ENCODE measurements at regions not wholly inside any gene's neighbourhood (a gene's known extent, or its start where the extent isn't known, plus 50 kb on each side); places are given as distances from the start of the nearest gene placed in this dataset.

- Histone ChIP-seq H3K4me3 (ENCODE audit: low read length) (no peak overlapping the region), H3K9me3 (ENCODE audit: low read length) (no peaks in the 10 kb centered on the region), H2AFZ (ENCODE audit: low read length) (no peak overlapping the region), H3K9ac (ENCODE audit: low read length) (no peak overlapping the region), H3K36me3 (ENCODE audit: low read depth, low read length) (no peaks in the 10 kb centered on the region), H3K27me3 (ENCODE audit: low read length) (no peaks in the 10 kb centered on the region), H3F3A (ENCODE audit: low read length, unreplicated experiment) (no peaks in the 10 kb centered on the region), H4K20me1 (ENCODE audit: low read length) (no peaks in the 10 kb centered on the region), H3K9me2 (replicated peaks; ENCODE audit: low read length) (no peaks in the 10 kb centered on the region), H3K79me2 (ENCODE audit: low read length) (no peaks in the 10 kb centered on the region), H3K27ac (ENCODE audit: low read length) (no peak overlapping the region), H3K4me2 (ENCODE audit: low read length) (no peak overlapping the region), H3K4me1 (ENCODE audit: insufficient read depth, low read length) (no peaks in the 10 kb centered on the region)
- ChIA-PET POLR2A (ENCODE audit: unreplicated experiment) (no interaction called here), CTCF (no interaction called here)
- DNase-seq, result no peak
- intact Hi-C loops (cut with micrococcal nuclease), result no loop called here
- no peak for ATAC-seq
- TF ChIP-seq CTCF (conservative IDR thresholded peaks at IDR 0.05; ENCODE audit: low read depth, low read length), result no peak
- no peak for TF ChIP-seq EZH2 (IDR thresholded peaks at IDR 0.05; ENCODE audit: low read length, unreplicated experiment)
- TF ChIP-seq EZH2phosphoT487 (IDR thresholded peaks at IDR 0.05; ENCODE audit: borderline replicate concordance, low read length), result no peak
- BruUV-seq (replicated peaks), result no TSS peak
These were observed 211.1 kb downstream of the GUCY2F start for GRCh38 chrX:109270580-109271484.

GRCh38 chrX:109268340-109268739 lies 213.5 kb downstream of the GUCY2F start:
- H3K4me3 ChIP-seq (ENCODE audit: low read length), result no peak overlapping the region
- H3K9me3 ChIP-seq (ENCODE audit: low read length), result no peaks in the 10 kb centered on the region
- H3F3A ChIP-seq (ENCODE audit: low read length, unreplicated experiment), result no peaks in the 10 kb centered on the region
- intact Hi-C loops (cut with micrococcal nuclease), result no loop called here
- no peak overlapping the region for H3K9ac ChIP-seq (ENCODE audit: low read length)
- no peak for TF ChIP-seq CTCF (conservative IDR thresholded peaks at IDR 0.05; ENCODE audit: low read depth, low read length)
- no peak for TF ChIP-seq EZH2phosphoT487 (IDR thresholded peaks at IDR 0.05; ENCODE audit: borderline replicate concordance, low read length)
- TF ChIP-seq EZH2 (IDR thresholded peaks at IDR 0.05; ENCODE audit: low read length, unreplicated experiment), result no peak
- H3K4me1 ChIP-seq (ENCODE audit: insufficient read depth, low read length), result no peaks in the 10 kb centered on the region
- H3K27ac ChIP-seq (ENCODE audit: low read length), result no peak overlapping the region
- no peaks in the 10 kb centered on the region for H3K36me3 ChIP-seq (ENCODE audit: low read depth, low read length)
- no peak overlapping the region for H3K4me2 ChIP-seq (ENCODE audit: low read length)
- H2AFZ ChIP-seq (ENCODE audit: low read length), result no peak overlapping the region
- no peak for DNase-seq
- ChIA-PET POLR2A (ENCODE audit: unreplicated experiment) (no interaction called here), CTCF (no interaction called here)
- H3K27me3 ChIP-seq (ENCODE audit: low read length), result no peaks in the 10 kb centered on the region
- H4K20me1 ChIP-seq (ENCODE audit: low read length), result no peaks in the 10 kb centered on the region
- no TSS peak for BruUV-seq (replicated peaks)
- no peaks in the 10 kb centered on the region for H3K79me2 ChIP-seq (ENCODE audit: low read length)
- H3K9me2 ChIP-seq (replicated peaks; ENCODE audit: low read length), result no peaks in the 10 kb centered on the region
- ATAC-seq, result no peak

GRCh38 chrX:109266034-109266433 lies 215.9 kb downstream of the GUCY2F start:
- no peaks in the 10 kb centered on the region for H3K9me3 ChIP-seq (ENCODE audit: low read length)
- ChIA-PET POLR2A (ENCODE audit: unreplicated experiment) (no interaction called here), CTCF (no interaction called here)
- H2AFZ ChIP-seq (ENCODE audit: low read length), result no peak overlapping the region
- no peaks in the 10 kb centered on the region for H3K79me2 ChIP-seq (ENCODE audit: low read length)
- no peaks in the 10 kb centered on the region for H3K27me3 ChIP-seq (ENCODE audit: low read length)
- H3K27ac ChIP-seq (ENCODE audit: low read length), result no peak overlapping the region
- BruUV-seq (replicated peaks), result no TSS peak
- DNase-seq (no peak), ATAC-seq (no peak)
- no peaks in the 10 kb centered on the region for H3K36me3 ChIP-seq (ENCODE audit: low read depth, low read length)
- H3K4me3 ChIP-seq (ENCODE audit: low read length), result no peak overlapping the region
- H4K20me1 ChIP-seq (ENCODE audit: low read length), result no peaks in the 10 kb centered on the region
- intact Hi-C loops (cut with micrococcal nuclease), result no loop called here
- H3F3A ChIP-seq (ENCODE audit: low read length, unreplicated experiment), result no peaks in the 10 kb centered on the region
- TF ChIP-seq EZH2phosphoT487 (IDR thresholded peaks at IDR 0.05; ENCODE audit: borderline replicate concordance, low read length) (no peak), CTCF (conservative IDR thresholded peaks at IDR 0.05; ENCODE audit: low read depth, low read length) (no peak), EZH2 (IDR thresholded peaks at IDR 0.05; ENCODE audit: low read length, unreplicated experiment) (no peak)
- no peak overlapping the region for H3K9ac ChIP-seq (ENCODE audit: low read length)
- no peaks in the 10 kb centered on the region for H3K9me2 ChIP-seq (replicated peaks; ENCODE audit: low read length)
- H3K4me2 ChIP-seq (ENCODE audit: low read length), result no peak overlapping the region
- H3K4me1 ChIP-seq (ENCODE audit: insufficient read depth, low read length), result no peaks in the 10 kb centered on the region
